ENCODE measurements at regions not wholly inside any gene's neighbourhood (a gene's known extent, or its start where the extent isn't known, plus 50 kb on each side); places are given as distances from the start of the nearest gene placed in this dataset.

- TF ChIP-seq CTCF (IDR thresholded peaks at IDR 0.05) (no peak), NR1H2 (CRISPR knock-in tag; IDR thresholded peaks at IDR 0.05) (no peak), PRDM15 (CRISPR knock-in tag; IDR thresholded peaks at IDR 0.05) (no peak), NFE2L1 (CRISPR knock-in tag; IDR thresholded peaks at IDR 0.05) (no peak)
Measured at GRCh38 chr6:12419631-12420272, 129.6 kb downstream of the EDN1 start.
